Fibroblast of skin of right quadriceps (primary cell): ENCODE measurements at regions not wholly inside any gene's neighbourhood (a gene's known extent, or its start where the extent isn't known, plus 50 kb on each side); places are given as distances from the start of the nearest gene placed in this dataset.
"Not testable (repeated sequence)": the region's sequence is repeated elsewhere in the genome, so short reads cannot be mapped to it uniquely, and the experiment has no call there.

Experiments used
- DNase-seq: peaks from one replicate; pipeline ENCODE4 v3.0.0-alpha.2; 2013

- no peak for DNase-seq
These were observed 199.1 kb upstream of the MPDZ start for GRCh38 chr9:13478639-13479038.

GRCh38 chr9:13478160-13478559 lies 198.7 kb upstream of the MPDZ start:
- DNase-seq, result peak; percentile 76

GRCh38 chr9:13470836-13471235 lies 191.3 kb upstream of the MPDZ start:
- no peak for DNase-seq

GRCh38 chr9:13467157-13467556 lies 187.7 kb upstream of the MPDZ start:
- DNase-seq, result no peak

GRCh38 chr9:13461414-13461991 lies 182.0 kb upstream of the MPDZ start:
- DNase-seq, result no peak

GRCh38 chr9:13459071-13459470 lies 179.6 kb upstream of the MPDZ start:
- no peak for DNase-seq

GRCh38 chr9:13457795-13458194 lies 178.3 kb upstream of the MPDZ start:
- DNase-seq, result no peak

GRCh38 chr9:13450723-13451122 lies 171.2 kb upstream of the MPDZ start:
- DNase-seq, result no peak

GRCh38 chr9:13448482-13448881 lies 169.0 kb upstream of the MPDZ start:
- DNase-seq, result no peak

- no peak for DNase-seq
These were observed 168.4 kb upstream of the MPDZ start for GRCh38 chr9:13447843-13448422.

- DNase-seq, result no peak
These were observed 167.7 kb upstream of the MPDZ start for GRCh38 chr9:13446938-13447842.

GRCh38 chr9:13446286-13446937 lies 166.9 kb upstream of the MPDZ start:
- DNase-seq, result no peak

- peak; percentile 13 for DNase-seq
These were observed 165.6 kb upstream of the MPDZ start for GRCh38 chr9:13445103-13445500.

- DNase-seq, result no peak
These were observed 165.0 kb upstream of the MPDZ start for GRCh38 chr9:13444245-13445102.

- DNase-seq, result no peak
These were observed 164.1 kb upstream of the MPDZ start for GRCh38 chr9:13443346-13444244.

GRCh38 chr9:13439685-13440476 lies 160.4 kb upstream of the MPDZ start:
- no peak for DNase-seq

- DNase-seq, result no peak
These were observed 158.4 kb upstream of the MPDZ start for GRCh38 chr9:13437866-13438265.

GRCh38 chr9:13436591-13436990 lies 157.1 kb upstream of the MPDZ start:
- peak; percentile 9 for DNase-seq

GRCh38 chr9:13433453-13433852 lies 154.0 kb upstream of the MPDZ start:
- not testable (repeated sequence) for DNase-seq

GRCh38 chr9:13432904-13433303 lies 153.4 kb upstream of the MPDZ start:
- DNase-seq, result no peak

GRCh38 chr9:13431692-13432091 lies 152.2 kb upstream of the MPDZ start:
- DNase-seq, result no peak
